ENCODE measurements at regions not wholly inside any gene's neighbourhood (a gene's known extent, or its start where the extent isn't known, plus 50 kb on each side); places are given as distances from the start of the nearest gene placed in this dataset.
"Not testable (repeated sequence)": the region's sequence is repeated elsewhere in the genome, so short reads cannot be mapped to it uniquely, and the experiment has no call there.

DNA sequence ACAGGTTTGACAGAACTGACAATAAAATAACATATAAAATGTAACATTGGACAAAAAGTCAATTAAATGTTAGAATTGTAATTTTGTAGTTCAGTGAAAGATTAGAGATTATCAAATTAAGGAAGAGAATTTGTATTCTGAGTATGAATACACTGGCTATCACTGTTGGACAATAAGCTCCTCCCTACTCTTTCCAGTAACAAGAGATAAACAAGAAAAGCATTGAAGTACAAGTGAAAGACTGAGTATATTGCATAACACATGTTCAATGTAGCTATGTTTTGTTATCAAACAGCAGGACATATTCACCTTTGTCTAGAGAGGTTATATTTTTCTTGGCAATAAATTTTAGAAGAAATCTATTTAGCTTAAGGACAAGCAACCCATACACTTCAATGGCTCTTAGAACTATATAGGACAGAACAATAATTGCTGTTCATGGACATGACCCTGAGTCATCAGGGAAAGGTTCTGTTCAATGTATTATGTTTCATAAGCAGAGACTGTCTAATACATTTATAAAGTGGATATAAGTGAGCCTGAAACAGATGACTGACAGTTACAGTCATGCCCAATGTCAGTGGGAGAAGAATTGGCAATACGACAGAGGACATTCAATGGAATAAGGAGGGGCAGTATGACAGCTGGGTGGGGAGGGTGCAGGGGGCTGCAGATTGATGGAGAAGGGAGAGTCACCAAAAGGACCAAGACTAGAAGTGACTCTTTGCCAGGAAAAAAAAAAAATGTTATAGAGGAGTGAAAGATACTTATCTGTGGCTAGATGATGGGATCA lies 520.4 kb downstream of the FRK start:
- DNase-seq, result no peak

DNA sequence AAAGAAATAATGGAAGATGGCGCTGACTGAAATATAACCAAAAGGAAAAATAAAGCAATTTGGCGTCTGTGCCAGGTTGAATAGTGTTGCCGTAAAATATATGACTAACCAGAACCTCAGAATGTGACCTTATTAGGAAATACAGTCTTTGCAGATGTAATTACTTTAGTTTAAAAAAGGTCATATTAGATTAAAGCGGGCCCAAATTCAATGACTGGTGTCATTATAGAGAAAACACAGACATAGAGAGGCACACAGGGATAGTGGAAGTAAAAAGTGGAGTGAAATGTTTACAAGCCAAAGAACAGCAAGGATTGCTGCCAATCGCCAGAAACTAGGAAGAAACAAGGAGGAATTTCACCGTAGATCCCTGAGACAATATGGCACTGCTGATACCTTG lies 521.2 kb downstream of the FRK start:
- DNase-seq, result no peak

- DNase-seq, result no peak
These were observed 535.9 kb downstream of the FRK start for GRCh38 chr6:115524821-115525220.

DNA sequence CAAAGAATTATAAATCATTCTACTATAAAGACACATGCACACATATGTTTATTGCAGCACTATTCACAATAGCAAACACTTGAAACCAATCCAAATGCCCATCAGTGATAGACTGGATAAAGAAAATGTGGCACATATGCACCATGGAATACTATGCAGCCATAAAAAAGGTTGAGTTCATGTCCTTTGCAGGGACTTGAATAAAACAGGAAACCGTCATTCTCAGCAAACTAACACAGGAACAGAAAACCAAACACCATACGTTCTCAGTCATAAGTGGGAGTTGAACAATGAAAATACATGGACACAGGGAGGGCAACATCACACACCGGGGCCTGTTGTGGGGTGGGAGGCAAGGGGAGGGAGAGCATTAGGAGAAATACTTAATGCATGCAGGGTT lies 538.9 kb downstream of the FRK start:
- DNase-seq, result not testable (repeated sequence)

GRCh38 chr6:115514656-115515055 lies 546.0 kb downstream of the FRK start:
- no peak for DNase-seq

DNA sequence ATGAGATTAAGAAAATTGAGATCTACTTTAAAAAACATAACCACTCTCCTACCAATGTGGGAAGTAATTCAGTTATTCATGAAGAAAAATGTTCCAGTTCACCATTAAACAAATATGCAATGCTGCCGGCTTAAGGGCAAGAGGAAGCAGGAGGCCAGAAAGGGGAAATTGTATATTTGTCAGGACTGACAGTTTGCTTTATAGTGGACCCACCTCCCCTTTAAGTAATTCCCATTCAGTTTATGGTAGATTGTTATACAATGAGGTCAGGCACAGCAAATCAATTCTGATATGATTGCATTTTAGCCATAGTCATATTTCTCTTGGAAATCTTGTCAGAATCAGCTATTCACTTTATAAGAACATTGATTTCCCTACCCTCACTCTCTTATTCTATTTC lies 547.8 kb downstream of the FRK start:
- no peak for DNase-seq

DNA sequence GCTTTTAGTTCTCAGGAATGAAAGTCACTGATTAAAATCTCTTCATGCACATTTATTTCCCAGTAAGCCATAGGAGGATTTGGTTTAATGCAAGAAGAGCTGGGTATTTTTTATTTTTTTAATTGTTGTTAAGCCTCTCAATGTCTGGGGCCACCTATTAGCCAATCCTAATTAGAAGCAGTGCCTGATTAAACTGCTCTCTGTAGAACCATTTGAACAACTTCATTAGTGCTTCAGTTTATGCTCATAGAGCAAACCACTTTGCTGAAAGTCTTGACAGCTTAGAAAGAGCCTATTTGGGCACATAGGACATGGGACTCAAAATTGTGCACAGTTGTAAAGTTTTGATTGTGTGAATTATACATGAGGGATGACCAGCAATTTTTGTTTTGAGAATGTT lies 548.9 kb downstream of the FRK start:
- DNase-seq, result no peak

DNA sequence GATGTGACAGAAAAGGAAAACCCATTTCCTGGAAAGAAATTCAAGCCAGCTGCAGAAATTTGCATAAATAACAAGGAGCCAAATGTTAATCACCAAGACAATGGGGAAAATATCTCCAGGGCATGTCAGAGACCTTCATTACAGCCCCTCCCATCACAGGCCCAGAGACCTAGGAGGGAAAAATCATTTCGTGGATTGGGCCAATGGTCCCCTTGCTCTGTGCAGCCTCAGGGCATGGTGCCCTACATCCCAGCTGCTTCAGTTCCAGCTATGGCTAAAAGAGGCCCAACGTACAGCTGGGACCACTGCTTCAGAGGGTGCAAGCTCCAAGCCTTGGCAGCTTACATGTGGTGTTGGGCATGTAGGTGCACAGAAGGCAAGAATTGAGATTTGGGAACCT lies 558.3 kb downstream of the FRK start:
- not testable (repeated sequence) for DNase-seq

GRCh38 chr6:115495184-115495583 lies 565.5 kb downstream of the FRK start:
- no peak for DNase-seq

GRCh38 chr6:115487331-115487730 lies 573.4 kb downstream of the FRK start:
- no peak for DNase-seq

- peak; percentile 48 for DNase-seq
These were observed 575.3 kb downstream of the FRK start for GRCh38 chr6:115485400-115485799.

- not testable (repeated sequence) for DNase-seq
These were observed 580.1 kb downstream of the FRK start for GRCh38 chr6:115480543-115480942.

DNA sequence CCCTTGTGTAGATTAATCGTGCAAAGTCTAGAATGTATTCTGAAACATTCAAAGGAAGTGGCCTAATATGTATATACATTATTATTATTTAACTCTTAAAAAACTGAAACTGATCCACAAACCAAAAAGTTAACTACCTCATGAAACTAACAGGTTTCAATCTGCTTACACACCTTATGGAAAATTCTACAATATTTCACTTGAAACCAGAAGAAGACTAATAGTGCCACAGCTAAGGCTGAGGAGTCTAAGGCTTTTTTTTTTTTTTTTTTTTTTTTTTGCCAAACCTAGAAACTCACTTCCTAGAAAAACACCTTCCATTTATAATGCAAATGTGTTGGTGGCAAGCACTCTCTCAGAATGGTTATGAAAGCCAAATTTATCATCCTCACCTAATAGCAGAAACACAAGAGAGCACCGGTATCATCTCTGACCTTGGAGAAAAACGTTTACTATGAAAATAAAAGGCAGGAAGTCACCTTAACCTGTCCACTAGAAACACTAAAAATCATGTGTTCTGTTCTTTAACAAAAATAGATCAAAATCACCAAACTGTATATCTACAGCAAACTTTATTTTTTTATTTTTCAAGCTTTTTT lies 586.1 kb downstream of the FRK start:
- DNase-seq, result no peak

DNA sequence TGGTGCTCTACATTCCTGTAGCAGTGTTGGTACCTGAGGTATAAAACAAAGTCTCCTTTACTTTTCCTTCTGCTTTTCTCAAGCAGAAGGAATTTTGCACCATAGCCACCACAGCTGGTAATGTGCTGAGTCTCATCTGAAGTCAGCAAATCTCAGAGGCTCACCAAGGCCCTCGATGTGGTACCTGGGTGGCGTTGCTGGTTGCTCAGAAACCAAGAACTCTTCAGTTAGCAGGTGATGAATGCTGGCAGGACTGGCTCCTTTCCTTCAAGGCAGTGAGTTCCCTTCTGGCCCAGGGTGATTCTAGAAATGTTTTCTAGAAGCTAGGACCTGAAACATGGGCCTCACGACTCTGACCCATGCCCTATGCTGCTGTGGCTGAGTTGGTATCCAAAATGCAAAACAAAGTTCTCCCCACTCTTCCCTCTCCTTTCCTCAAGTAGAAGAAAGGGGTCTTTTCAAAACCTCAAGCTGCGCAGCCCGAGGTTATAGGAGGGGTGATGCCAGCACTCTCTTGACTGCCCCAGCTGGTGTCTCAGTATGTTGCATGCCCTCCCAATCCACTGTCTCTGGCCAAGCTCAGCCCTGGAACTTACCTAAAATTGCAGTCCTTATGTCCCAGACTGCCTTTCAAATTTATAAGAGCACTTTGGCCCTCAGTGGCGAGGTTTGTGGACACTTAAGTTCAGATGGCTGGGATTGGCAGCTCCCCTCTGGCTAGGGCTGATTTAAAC lies 592.3 kb downstream of the FRK start:
- DNase-seq, result no peak

GRCh38 chr6:115467726-115468125 lies 593.0 kb downstream of the FRK start:
- no peak for DNase-seq

DNA sequence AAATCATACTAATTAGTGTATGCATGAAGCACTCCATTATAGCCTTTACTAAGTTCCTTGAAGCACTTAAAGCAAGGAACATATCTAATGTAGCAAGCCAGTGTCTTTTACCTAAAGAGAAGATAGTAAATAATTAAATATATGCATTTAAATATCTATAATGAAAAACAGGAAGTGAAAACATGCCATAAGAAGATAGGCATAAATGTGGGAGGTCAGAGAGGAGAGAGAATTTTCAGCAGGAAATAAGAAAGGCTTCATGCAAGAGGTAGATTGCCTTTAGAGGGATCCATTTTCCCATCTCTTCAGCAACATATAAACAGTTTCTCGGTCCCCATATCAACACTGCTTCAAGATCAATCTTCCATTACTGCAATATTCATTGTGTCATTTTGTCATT lies 599.8 kb downstream of the FRK start:
- DNase-seq, result no peak

- no peak for DNase-seq
These were observed 603.8 kb downstream of the FRK start for GRCh38 chr6:115456848-115457247.

- no peak for DNase-seq
These were observed 616.7 kb downstream of the FRK start for GRCh38 chr6:115443825-115444478.

- no peak for DNase-seq
These were observed 618.4 kb downstream of the FRK start for GRCh38 chr6:115442323-115442722.

DNA sequence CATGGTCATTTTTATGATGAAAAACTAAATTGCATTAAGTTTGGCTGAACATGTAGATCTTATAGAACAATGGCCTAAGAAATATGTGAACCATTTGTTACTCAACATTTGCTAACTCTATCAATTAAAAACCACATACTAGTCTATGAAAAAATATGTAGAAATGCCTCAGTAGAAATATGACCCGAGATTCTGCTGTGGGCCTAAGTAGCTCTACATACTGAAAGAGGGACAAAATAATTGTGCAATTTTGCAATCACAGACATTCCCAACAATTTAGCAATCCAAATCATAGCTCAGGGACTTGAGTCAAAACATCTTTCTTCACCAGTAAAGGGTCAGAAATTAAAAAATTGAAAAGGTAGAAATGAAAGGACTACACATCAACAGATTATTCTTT lies 619.0 kb downstream of the FRK start:
- DNase-seq, result no peak

- no peak for DNase-seq
These were observed 645.3 kb downstream of the FRK start for GRCh38 chr6:115415378-115415777.

GRCh38 chr6:115414916-115415315 lies 645.8 kb downstream of the FRK start:
- not testable (repeated sequence) for DNase-seq

GRCh38 chr6:115411756-115412155 lies 648.9 kb downstream of the FRK start:
- DNase-seq, result no peak

GRCh38 chr6:115404446-115404845 lies 656.2 kb downstream of the FRK start:
- no peak for DNase-seq

Measured in NCI-H2029 treated with DMSO at 0.1 percent for 48 hours (cell line).